ENCODE measurements at regions not wholly inside any gene's neighbourhood (a gene's known extent, or its start where the extent isn't known, plus 50 kb on each side); places are given as distances from the start of the nearest gene placed in this dataset.

DNA sequence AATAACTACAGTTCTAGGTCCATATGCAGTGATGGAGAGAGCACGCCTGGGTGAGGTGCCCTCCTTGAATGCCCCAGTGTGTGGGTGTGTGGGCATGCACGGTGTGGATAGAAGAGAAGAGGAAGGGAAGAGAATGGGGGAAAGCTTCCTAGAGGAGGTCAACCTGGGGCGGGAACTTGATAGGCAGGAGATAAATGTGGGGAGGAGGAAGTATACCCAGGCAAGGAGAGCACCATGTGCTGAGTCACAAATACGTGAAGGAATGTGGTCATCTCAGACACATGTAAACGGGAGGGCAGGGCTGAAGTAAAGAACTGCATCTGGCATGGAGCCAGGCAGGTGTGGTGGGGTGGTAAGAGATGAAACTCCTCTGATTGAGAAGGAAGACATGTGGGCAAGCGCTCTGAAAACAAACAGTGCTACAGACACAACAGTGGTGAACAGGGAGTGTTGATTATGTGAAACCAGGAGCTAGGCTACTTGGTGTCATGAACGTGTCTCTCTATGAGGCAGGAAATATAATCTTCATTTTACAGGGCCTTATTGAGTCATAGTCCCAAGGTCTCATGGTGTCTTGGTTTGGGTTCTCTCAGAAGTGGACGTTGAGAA lies 61.5 kb upstream of the EED start:
- TF ChIP-seq CTCF (conservative IDR thresholded peaks at IDR 0.05 in 1 of 2, IDR thresholded peaks at IDR 0.05 in 1 of 2; ENCODE audit: extremely low read depth in 1 of 2, insufficient read depth in 1 of 2, low read depth in 1 of 2, low read length in 2 of 2): no peak
- TF ChIP-seq EZH2 (IDR thresholded peaks at IDR 0.05; ENCODE audit: borderline replicate concordance, low read length): no peak

Data from mammary epithelial cell (primary cell).